Cardiac fibroblast (primary cell): ENCODE measurements at regions not wholly inside any gene's neighbourhood (a gene's known extent, or its start where the extent isn't known, plus 50 kb on each side); places are given as distances from the start of the nearest gene placed in this dataset.

Source experiments
- DNase-seq, 2 donors: peaks; one replicate each; pipeline versions ENCODE4 v3.0.0 to v3.0.0-alpha.2; 2010; ENCODE audit warnings: low read depth in 2 of 2
- H3K4me3 ChIP-seq, 2 donors: replicated peaks in 1 of 2; 1 replicate in 1 of 2; 2 replicates in 1 of 2; pipeline ENCODE4 v1.5.1; 2011; ENCODE audit warnings: low read depth in 2 of 2, low read length in 2 of 2, mild to moderate bottlenecking in 2 of 2, moderate library complexity in 1 of 2
- TF ChIP-seq, protein P1 (sequence below): IDR thresholded peaks from one replicate; pipeline ENCODE4 v1.5.1; 2011; ENCODE audit warnings: low read depth, mild to moderate bottlenecking, low read length, inconsistent platforms

DNA sequence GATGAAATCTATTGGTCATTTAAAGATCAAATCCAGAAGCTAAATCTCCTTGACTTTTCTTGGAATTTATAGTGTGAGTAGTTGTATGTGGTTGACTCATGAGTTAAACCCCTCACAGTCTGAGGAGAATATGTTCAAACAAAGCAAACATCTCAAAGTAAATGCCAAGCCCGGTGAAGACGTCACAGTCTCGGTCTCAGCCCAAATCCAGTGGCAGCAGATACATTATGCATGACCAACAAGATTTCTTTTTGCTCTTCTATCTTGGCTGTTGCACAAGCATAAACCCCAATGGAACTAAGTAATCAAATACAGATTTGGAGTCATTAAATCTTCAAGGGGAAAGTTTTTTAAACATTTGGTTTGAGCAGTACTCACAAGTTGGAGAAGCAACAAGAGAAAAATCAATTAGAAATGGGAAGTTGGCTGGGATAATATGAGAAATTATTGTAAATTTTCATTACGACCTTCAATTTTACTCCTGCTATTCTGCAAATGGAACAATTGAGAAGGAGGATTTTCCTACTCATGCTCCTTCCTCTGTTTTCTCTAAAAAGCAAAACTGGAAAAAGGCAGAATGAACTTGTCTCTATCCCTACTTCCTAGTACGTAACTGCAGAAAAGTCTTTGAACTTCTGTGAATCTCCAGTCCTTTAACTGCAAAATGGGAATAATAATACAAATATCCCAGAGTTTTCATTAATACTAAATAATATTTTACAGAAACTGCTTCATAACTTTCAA is 575.8 kb downstream of the NUF2 start:
- H3K4me3 ChIP-seq, result no peak overlapping the region
- peak; percentile 52 to 90 for DNase-seq
- TF ChIP-seq, protein P1, sequence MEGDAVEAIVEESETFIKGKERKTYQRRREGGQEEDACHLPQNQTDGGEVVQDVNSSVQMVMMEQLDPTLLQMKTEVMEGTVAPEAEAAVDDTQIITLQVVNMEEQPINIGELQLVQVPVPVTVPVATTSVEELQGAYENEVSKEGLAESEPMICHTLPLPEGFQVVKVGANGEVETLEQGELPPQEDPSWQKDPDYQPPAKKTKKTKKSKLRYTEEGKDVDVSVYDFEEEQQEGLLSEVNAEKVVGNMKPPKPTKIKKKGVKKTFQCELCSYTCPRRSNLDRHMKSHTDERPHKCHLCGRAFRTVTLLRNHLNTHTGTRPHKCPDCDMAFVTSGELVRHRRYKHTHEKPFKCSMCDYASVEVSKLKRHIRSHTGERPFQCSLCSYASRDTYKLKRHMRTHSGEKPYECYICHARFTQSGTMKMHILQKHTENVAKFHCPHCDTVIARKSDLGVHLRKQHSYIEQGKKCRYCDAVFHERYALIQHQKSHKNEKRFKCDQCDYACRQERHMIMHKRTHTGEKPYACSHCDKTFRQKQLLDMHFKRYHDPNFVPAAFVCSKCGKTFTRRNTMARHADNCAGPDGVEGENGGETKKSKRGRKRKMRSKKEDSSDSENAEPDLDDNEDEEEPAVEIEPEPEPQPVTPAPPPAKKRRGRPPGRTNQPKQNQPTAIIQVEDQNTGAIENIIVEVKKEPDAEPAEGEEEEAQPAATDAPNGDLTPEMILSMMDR, result no peak

DNA sequence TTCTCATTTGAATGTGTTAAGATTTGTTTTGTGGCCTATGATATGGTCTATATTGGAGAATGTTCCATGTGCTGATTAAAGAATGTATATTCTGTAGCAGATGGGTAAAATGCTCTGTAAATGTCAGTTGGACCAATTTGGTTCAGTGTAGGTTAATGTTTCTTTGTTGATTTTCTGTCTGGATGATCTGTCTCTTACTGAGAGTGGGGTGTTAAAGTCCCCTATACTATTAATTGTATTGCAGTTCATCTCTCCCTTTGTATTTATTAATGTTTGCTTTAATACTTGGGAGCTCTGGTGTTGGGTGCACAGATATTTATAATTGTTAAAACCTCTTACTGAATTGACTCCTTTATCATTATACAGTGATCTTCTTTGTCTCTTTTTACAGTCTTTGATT is 584.5 kb downstream of the NUF2 start:
- DNase-seq, result no peak
- TF ChIP-seq, protein P1, result no peak
- no peak overlapping the region for H3K4me3 ChIP-seq

DNA sequence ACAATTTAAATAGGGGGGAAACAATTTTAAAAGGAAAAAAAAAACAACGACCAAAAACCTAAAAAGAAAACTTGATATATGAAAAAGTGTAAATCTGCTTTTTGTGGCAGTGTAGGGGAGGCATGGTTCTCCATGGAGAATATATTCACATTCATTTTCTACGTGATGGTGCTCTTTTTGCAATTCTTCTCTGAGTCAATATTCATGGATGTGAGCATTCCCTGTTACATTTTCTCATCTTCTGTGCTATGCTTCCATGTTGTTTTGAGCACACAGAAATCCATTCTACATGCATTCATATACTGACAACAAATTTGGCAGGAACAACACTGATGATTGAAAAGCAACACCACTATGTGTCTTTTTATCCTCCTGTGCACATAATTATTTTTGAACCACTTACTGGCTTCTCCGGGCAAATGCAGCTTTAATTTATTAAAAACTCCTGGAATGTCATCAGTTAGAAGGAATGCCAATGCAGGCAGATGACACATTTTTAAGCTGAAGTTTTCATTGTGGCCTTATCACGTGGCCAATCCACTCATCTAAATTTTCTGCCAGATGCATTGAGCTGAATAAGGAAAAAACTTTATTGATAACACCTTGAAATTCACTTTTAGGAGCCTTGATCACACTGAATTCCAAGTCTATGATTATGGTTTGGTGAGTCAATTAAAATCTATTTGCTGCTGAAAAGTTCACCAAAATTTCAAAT is 590.6 kb downstream of the NUF2 start:
- peak in 1 of 2 donors; percentile 29 for DNase-seq
- no peak overlapping the region for H3K4me3 ChIP-seq
- TF ChIP-seq, protein P1, result no peak

- DNase-seq, result no peak
- TF ChIP-seq, protein P1, result no peak
- no peak overlapping the region for H3K4me3 ChIP-seq
Observed at GRCh38 chr1:163914785-163915413, 593.1 kb downstream of the NUF2 start.

GRCh38 chr1:163922743-163923201 is 601.0 kb downstream of the NUF2 start:
- TF ChIP-seq, protein P1, result no peak
- DNase-seq, result peak in 1 of 2 donors; percentile 12
- no peak overlapping the region for H3K4me3 ChIP-seq

DNA sequence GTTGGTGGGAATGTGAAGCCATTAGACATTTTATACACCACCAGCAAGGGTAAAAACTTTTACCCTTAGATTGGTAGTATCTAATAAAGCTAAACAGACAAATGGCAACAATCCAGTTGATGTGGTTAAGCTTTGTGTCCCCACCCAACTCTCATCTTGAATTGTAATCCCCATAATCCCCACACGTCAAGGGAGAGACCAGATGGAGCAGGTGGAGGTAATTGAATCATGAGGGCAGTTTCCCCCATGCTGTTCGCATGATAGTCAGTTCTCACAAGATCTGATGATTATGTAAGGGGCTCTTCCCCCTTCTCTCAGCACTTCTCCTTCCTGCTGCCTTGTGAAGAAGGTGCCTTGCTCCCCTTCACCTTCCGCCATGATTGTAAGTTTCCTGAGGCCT is 602.3 kb downstream of the NUF2 start:
- no peak overlapping the region for H3K4me3 ChIP-seq
- TF ChIP-seq, protein P1, result no peak
- DNase-seq, result no peak
